ENCODE measurements at regions not wholly inside any gene's neighbourhood (a gene's known extent, or its start where the extent isn't known, plus 50 kb on each side); places are given as distances from the start of the nearest gene placed in this dataset.
"Not testable (repeated sequence)": the region's sequence is repeated elsewhere in the genome, so short reads cannot be mapped to it uniquely, and the experiment has no call there.

- no peak overlapping the region for H3K4me3 Mint-ChIP-seq
- H3K27ac Mint-ChIP-seq (ENCODE audit: low read depth), result no peak overlapping the region
- peaks cover 12% of the 10 kb centered on the region for H3K9me3 Mint-ChIP-seq
- H3K36me3 Mint-ChIP-seq (ENCODE audit: insufficient read depth), result no peaks in the 10 kb centered on the region
- ATAC-seq (replicated peaks; ENCODE audit: extremely low read depth, poor library complexity, severe bottlenecking) (no peak), DNase-seq (ENCODE audit: low spot score in 2 of 2) (no peak)
- H3K4me1 Mint-ChIP-seq, result no peaks in the 10 kb centered on the region
- H3K27me3 Mint-ChIP-seq, result no peaks in the 10 kb centered on the region
These were observed 513.0 kb downstream of the TMEM38B start for GRCh38 chr9:106207298-106207697.

- Mint-ChIP-seq H3K27ac (ENCODE audit: low read depth) (no peak overlapping the region), H3K4me1 (no peaks in the 10 kb centered on the region), H3K9me3 (peaks cover 14% of the 10 kb centered on the region), H3K27me3 (no peaks in the 10 kb centered on the region), H3K36me3 (ENCODE audit: insufficient read depth) (no peaks in the 10 kb centered on the region), H3K4me3 (no peak overlapping the region)
- DNase-seq (ENCODE audit: low spot score in 2 of 2) (no peak), ATAC-seq (replicated peaks; ENCODE audit: extremely low read depth, poor library complexity, severe bottlenecking) (no peak)
These were observed 524.1 kb downstream of the TMEM38B start for GRCh38 chr9:106218427-106218826.

GRCh38 chr9:106218854-106219253 is 524.5 kb downstream of the TMEM38B start:
- DNase-seq (ENCODE audit: low spot score in 2 of 2) (no peak), ATAC-seq (replicated peaks; ENCODE audit: extremely low read depth, poor library complexity, severe bottlenecking) (no peak)
- no peak overlapping the region for H3K4me3 Mint-ChIP-seq
- H3K27me3 Mint-ChIP-seq, result no peaks in the 10 kb centered on the region
- H3K36me3 Mint-ChIP-seq (ENCODE audit: insufficient read depth), result no peaks in the 10 kb centered on the region
- peaks cover 11% of the 10 kb centered on the region for H3K9me3 Mint-ChIP-seq
- H3K27ac Mint-ChIP-seq (ENCODE audit: low read depth), result no peak overlapping the region
- no peaks in the 10 kb centered on the region for H3K4me1 Mint-ChIP-seq

- H3K4me1 Mint-ChIP-seq, result no peaks in the 10 kb centered on the region
- peaks cover 17% of the 10 kb centered on the region for H3K9me3 Mint-ChIP-seq
- no peak overlapping the region for H3K4me3 Mint-ChIP-seq
- no peaks in the 10 kb centered on the region for H3K27me3 Mint-ChIP-seq
- DNase-seq (ENCODE audit: low spot score in 2 of 2), result no peak
- no peaks in the 10 kb centered on the region for H3K36me3 Mint-ChIP-seq (ENCODE audit: insufficient read depth)
- no peak for ATAC-seq (replicated peaks; ENCODE audit: extremely low read depth, poor library complexity, severe bottlenecking)
- H3K27ac Mint-ChIP-seq (ENCODE audit: low read depth), result no peak overlapping the region
These were observed 526.1 kb downstream of the TMEM38B start for GRCh38 chr9:106220415-106220814.

- Mint-ChIP-seq H3K36me3 (ENCODE audit: insufficient read depth) (no peaks in the 10 kb centered on the region), H3K27me3 (no peaks in the 10 kb centered on the region), H3K27ac (ENCODE audit: low read depth) (no peak overlapping the region), H3K4me3 (no peak overlapping the region), H3K4me1 (no peaks in the 10 kb centered on the region), H3K9me3 (peaks cover 37% of the 10 kb centered on the region)
- no peak for DNase-seq (ENCODE audit: low spot score in 2 of 2)
- ATAC-seq (replicated peaks; ENCODE audit: extremely low read depth, poor library complexity, severe bottlenecking), result no peak
These were observed 534.5 kb downstream of the TMEM38B start for GRCh38 chr9:106228861-106229260.

- Mint-ChIP-seq H3K4me1 (no peaks in the 10 kb centered on the region), H3K4me3 (no peak overlapping the region), H3K27me3 (no peaks in the 10 kb centered on the region), H3K27ac (ENCODE audit: low read depth) (no peak overlapping the region), H3K9me3 (peaks cover 26% of the 10 kb centered on the region), H3K36me3 (ENCODE audit: insufficient read depth) (no peaks in the 10 kb centered on the region)
- no peak for ATAC-seq (replicated peaks; ENCODE audit: extremely low read depth, poor library complexity, severe bottlenecking)
- DNase-seq (ENCODE audit: low spot score in 2 of 2), result no peak
These were observed 538.8 kb downstream of the TMEM38B start for GRCh38 chr9:106233116-106233515.

- not testable (repeated sequence) for H3K36me3 Mint-ChIP-seq (ENCODE audit: insufficient read depth); H3K4me1 Mint-ChIP-seq
- H3K9me3 Mint-ChIP-seq, result peaks cover 13% of the 10 kb centered on the region
These were observed 566.6 kb downstream of the TMEM38B start for GRCh38 chr9:106260908-106261307.

GRCh38 chr9:106277966-106278365 is 583.6 kb downstream of the TMEM38B start:
- Mint-ChIP-seq H3K27me3 (no peaks in the 10 kb centered on the region), H3K9me3 (peaks cover 15% of the 10 kb centered on the region), H3K36me3 (ENCODE audit: insufficient read depth) (no peaks in the 10 kb centered on the region), H3K27ac (ENCODE audit: low read depth) (no peak overlapping the region), H3K4me3 (no peak overlapping the region), H3K4me1 (no peaks in the 10 kb centered on the region)
- DNase-seq (ENCODE audit: low spot score in 2 of 2) (no peak), ATAC-seq (replicated peaks; ENCODE audit: extremely low read depth, poor library complexity, severe bottlenecking) (no peak)

More at GRCh38 chr9:106260908-106261307, 566.6 kb downstream of the TMEM38B start:
- H3K27me3 Mint-ChIP-seq; DNase-seq (ENCODE audit: low spot score in 2 of 2); H3K4me3 Mint-ChIP-seq; H3K27ac Mint-ChIP-seq (ENCODE audit: low read depth); ATAC-seq (replicated peaks; ENCODE audit: extremely low read depth, poor library complexity, severe bottlenecking): not testable (repeated sequence)

GRCh38 chr9:106283769-106284168 is 579.2 kb upstream of the ZNF462 start:
- no peaks in the 10 kb centered on the region for H3K27me3 Mint-ChIP-seq
- no peak overlapping the region for H3K4me3 Mint-ChIP-seq
- no peaks in the 10 kb centered on the region for H3K36me3 Mint-ChIP-seq (ENCODE audit: insufficient read depth)
- no peak overlapping the region for H3K27ac Mint-ChIP-seq (ENCODE audit: low read depth)
- H3K4me1 Mint-ChIP-seq, result no peaks in the 10 kb centered on the region
- no peak for DNase-seq (ENCODE audit: low spot score in 2 of 2)
- H3K9me3 Mint-ChIP-seq, result peaks cover 11% of the 10 kb centered on the region
- ATAC-seq (replicated peaks; ENCODE audit: extremely low read depth, poor library complexity, severe bottlenecking), result no peak

GRCh38 chr9:106284296-106284695 is 578.7 kb upstream of the ZNF462 start:
- Mint-ChIP-seq H3K4me1 (no peaks in the 10 kb centered on the region), H3K27ac (ENCODE audit: low read depth) (no peak overlapping the region), H3K9me3 (peaks cover 14% of the 10 kb centered on the region), H3K27me3 (no peaks in the 10 kb centered on the region), H3K36me3 (ENCODE audit: insufficient read depth) (no peaks in the 10 kb centered on the region), H3K4me3 (no peak overlapping the region)
- DNase-seq (ENCODE audit: low spot score in 2 of 2), result no peak
- no peak for ATAC-seq (replicated peaks; ENCODE audit: extremely low read depth, poor library complexity, severe bottlenecking)

- no peaks in the 10 kb centered on the region for H3K36me3 Mint-ChIP-seq (ENCODE audit: insufficient read depth)
- no peaks in the 10 kb centered on the region for H3K4me1 Mint-ChIP-seq
- H3K27ac Mint-ChIP-seq (ENCODE audit: low read depth), result no peak overlapping the region
- H3K9me3 Mint-ChIP-seq, result peaks cover 6% of the 10 kb centered on the region
- no peak overlapping the region for H3K4me3 Mint-ChIP-seq
- DNase-seq (ENCODE audit: low spot score in 2 of 2), result no peak
- no peaks in the 10 kb centered on the region for H3K27me3 Mint-ChIP-seq
- no peak for ATAC-seq (replicated peaks; ENCODE audit: extremely low read depth, poor library complexity, severe bottlenecking)
These were observed 576.7 kb upstream of the ZNF462 start for GRCh38 chr9:106286249-106286648.

GRCh38 chr9:106287091-106287631 is 575.8 kb upstream of the ZNF462 start:
- no peak for ATAC-seq (replicated peaks; ENCODE audit: extremely low read depth, poor library complexity, severe bottlenecking)
- peaks cover 6% of the 10 kb centered on the region for H3K9me3 Mint-ChIP-seq
- no peaks in the 10 kb centered on the region for H3K4me1 Mint-ChIP-seq
- no peak overlapping the region for H3K4me3 Mint-ChIP-seq
- DNase-seq (ENCODE audit: low spot score in 2 of 2), result no peak
- H3K27ac Mint-ChIP-seq (ENCODE audit: low read depth), result no peak overlapping the region
- no peaks in the 10 kb centered on the region for H3K36me3 Mint-ChIP-seq (ENCODE audit: insufficient read depth)
- H3K27me3 Mint-ChIP-seq, result no peaks in the 10 kb centered on the region

GRCh38 chr9:106287731-106288130 is 575.2 kb upstream of the ZNF462 start:
- Mint-ChIP-seq H3K4me3 (no peak overlapping the region), H3K36me3 (ENCODE audit: insufficient read depth) (no peaks in the 10 kb centered on the region), H3K9me3 (peaks cover 6% of the 10 kb centered on the region), H3K27ac (ENCODE audit: low read depth) (no peak overlapping the region), H3K27me3 (no peaks in the 10 kb centered on the region), H3K4me1 (no peaks in the 10 kb centered on the region)
- ATAC-seq (replicated peaks; ENCODE audit: extremely low read depth, poor library complexity, severe bottlenecking), result no peak
- DNase-seq (ENCODE audit: low spot score in 2 of 2), result no peak

GRCh38 chr9:106288689-106289088 is 574.3 kb upstream of the ZNF462 start:
- H3K27ac Mint-ChIP-seq (ENCODE audit: low read depth), result no peak overlapping the region
- no peaks in the 10 kb centered on the region for H3K36me3 Mint-ChIP-seq (ENCODE audit: insufficient read depth)
- no peaks in the 10 kb centered on the region for H3K4me1 Mint-ChIP-seq
- ATAC-seq (replicated peaks; ENCODE audit: extremely low read depth, poor library complexity, severe bottlenecking) (no peak), DNase-seq (ENCODE audit: low spot score in 2 of 2) (no peak)
- H3K27me3 Mint-ChIP-seq, result no peaks in the 10 kb centered on the region
- peaks cover 6% of the 10 kb centered on the region for H3K9me3 Mint-ChIP-seq
- H3K4me3 Mint-ChIP-seq, result no peak overlapping the region
